Left lung (tissue), 4 donors: ENCODE measurements at regions not wholly inside any gene's neighbourhood (a gene's known extent, or its start where the extent isn't known, plus 50 kb on each side); places are given as distances from the start of the nearest gene placed in this dataset.

ENCODE experiments used
- ATAC-seq: fragments of 200-7000 bp; cut with Tn5 transposase; one replicate; pipeline ENCODE4 v1.9.1; 2020; ENCODE audit warnings: moderate library complexity
- DNase-seq, 4 donors: peaks; one replicate each; pipeline ENCODE4 v3.0.0-alpha.2; 2013 to 2020
- H3K27ac ChIP-seq, 2 donors: fragments of 200-600 bp; sonication (generic) in 1 of 2; one replicate each; pipeline versions ENCODE4 v1.5.0 to v1.8.0; 2020 to 2021
- H3K27me3 ChIP-seq, 2 donors: fragments of 200-600 bp; sonication (generic) in 1 of 2; one replicate each; pipeline versions ENCODE4 v1.5.0 to v1.8.0; 2020 to 2021
- H3K36me3 ChIP-seq, 2 donors: fragments of 200-600 bp; sonication (generic) in 1 of 2; one replicate each; pipeline versions ENCODE4 v1.5.0 to v1.8.0; 2020 to 2021
- H3K4me1 ChIP-seq, 2 donors: fragments of 200-600 bp; one replicate each; pipeline ENCODE4 v1.8.0; 2021
- H3K4me3 ChIP-seq, 2 donors: fragments of 200-600 bp; sonication (generic) in 1 of 2; one replicate each; pipeline versions ENCODE4 v1.5.0 to v1.8.0; 2020 to 2021; ENCODE audit warnings: mild to moderate bottlenecking in 1 of 2
- H3K9me3 ChIP-seq, 2 donors: fragments of 200-600 bp; sonication (generic) in 1 of 2; one replicate each; pipeline versions ENCODE4 v1.5.0 to v1.8.0; 2020 to 2021
- CTCF ChIP-seq, 2 donors: fragments of 200-600 bp; sonication (generic) in 1 of 2; IDR thresholded peaks; one replicate each; pipeline versions ENCODE4 v1.5.0 to v1.8.0; 2021; ENCODE audit warnings: antibody characterized with exemption in 2 of 2
- intact Hi-C, 2 donors: fragments of 100-400 bp; cut with DNase I; formaldehyde crosslinking; loops; one replicate each; pipeline versions ENCODE4 v1.11.2 to v1.14.2; 2022
- donor health status: DM: no; HTN: yes; CAD: no.
- donor health status: DM: no; HTN: no; CAD: no.

DNA sequence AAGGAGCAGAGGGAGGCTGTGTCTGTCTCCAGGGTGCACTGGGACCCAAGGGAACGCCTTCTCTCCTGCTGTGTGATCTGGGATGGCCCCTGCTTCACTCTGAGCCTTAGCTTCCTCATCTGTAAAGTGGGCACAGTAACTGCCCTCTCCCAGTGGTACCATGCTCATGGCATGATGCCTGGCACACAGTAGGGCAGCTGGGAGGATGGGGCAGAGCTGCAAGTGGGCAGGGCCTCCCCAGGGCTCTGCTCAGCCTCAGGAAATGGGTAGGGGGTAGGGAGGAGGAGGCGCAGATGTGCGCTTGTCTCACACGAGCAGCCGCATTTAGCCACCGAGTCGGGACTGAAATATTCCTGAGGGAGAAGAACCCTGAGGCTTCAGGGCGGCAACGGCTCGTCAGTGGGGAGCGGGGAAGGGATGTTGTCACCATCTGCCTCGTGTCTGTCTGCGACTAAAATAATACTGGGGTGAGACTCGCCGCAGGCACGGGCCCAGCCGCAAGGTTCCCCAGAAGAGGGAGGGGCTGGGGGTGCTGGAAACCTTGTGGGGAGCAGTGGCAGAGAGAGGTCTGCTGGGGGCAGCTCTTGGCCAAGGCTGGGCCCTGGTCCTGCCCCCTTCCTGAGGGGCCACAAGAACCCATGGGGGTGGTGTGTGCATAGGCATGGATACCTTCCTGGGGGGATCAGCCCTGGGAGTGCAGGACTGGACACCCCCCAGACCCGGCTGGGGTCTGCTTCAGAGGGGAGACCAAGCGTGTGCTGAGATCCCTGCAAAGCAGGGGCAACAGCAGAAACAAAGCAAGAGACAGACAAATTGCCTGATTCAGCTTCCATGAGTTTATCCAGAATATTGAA lies 55.2 kb upstream of the PSD2 start:
- Histone ChIP-seq H3K27me3 (peaks cover 0 to 3% of the 10 kb centered on the region in 2 donors), H3K4me1 (peaks cover 0 to 1% of the 10 kb centered on the region in 2 donors), H3K9me3 (no peaks in the 10 kb centered on the region), H3K36me3 (no peaks in the 10 kb centered on the region), H3K4me3 (no peak overlapping the region), H3K27ac (no peak overlapping the region)
- TF ChIP-seq CTCF (IDR thresholded peaks at IDR 0.05) = no peak
- DNase-seq (no peak), ATAC-seq (no peak)
- intact Hi-C loops = no loop called here

DNA sequence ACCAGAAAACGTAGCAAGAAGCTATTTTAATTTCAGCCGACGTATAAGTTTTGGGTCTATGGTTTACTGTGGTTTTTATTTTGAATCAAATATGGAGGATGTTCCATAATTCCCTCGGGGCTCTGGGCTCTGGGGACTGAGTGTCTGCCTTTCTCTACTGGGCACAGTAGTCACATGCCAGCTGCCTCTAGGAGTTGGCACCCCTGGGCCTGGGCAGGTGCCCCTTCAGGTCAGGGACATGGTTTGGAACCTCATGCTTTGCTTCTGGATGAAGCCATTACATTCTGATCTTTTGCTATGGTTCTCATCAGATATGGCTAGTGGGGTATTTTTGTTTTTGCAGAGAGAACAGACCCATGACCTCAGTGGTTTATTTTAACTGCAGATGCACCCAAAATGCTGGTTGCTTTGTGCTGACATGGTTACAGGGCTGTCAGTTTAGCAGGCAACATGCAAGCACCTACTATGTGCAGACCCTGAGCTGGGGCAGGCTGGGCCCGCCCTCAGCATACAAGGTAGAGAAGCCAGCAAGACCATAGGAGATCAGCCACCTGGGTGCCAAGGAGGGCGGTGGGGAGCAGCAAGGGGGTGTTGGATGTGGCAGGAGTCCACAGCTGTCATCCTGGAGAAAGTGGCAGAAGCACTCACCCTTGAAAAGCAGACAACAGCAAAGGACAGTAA lies 54.5 kb upstream of the PSD2 start:
- H3K4me1 ChIP-seq = peaks cover 6 to 9% of the 10 kb centered on the region in 2 donors
- peaks cover 6 to 11% of the 10 kb centered on the region in 2 donors for H3K27me3 ChIP-seq
- H3K9me3 ChIP-seq = no peaks in the 10 kb centered on the region
- no peak overlapping the region for H3K4me3 ChIP-seq
- TF ChIP-seq CTCF (IDR thresholded peaks at IDR 0.05) = no peak
- intact Hi-C loops = no loop called here
- ATAC-seq (no peak), DNase-seq (no peak)
- no peaks in the 10 kb centered on the region for H3K36me3 ChIP-seq
- H3K27ac ChIP-seq = no peak overlapping the region

- ATAC-seq = no peak
- TF ChIP-seq CTCF (IDR thresholded peaks at IDR 0.05) = no peak
- no peak for DNase-seq
- intact Hi-C loops = no loop called here
- H3K27ac ChIP-seq = no peak overlapping the region
- H3K9me3 ChIP-seq = no peaks in the 10 kb centered on the region
- H3K4me3 ChIP-seq = no peak overlapping the region
- H3K4me1 ChIP-seq = peaks cover 13 to 16% of the 10 kb centered on the region in 2 donors
- no peaks in the 10 kb centered on the region for H3K36me3 ChIP-seq
- peaks cover 12 to 17% of the 10 kb centered on the region in 2 donors for H3K27me3 ChIP-seq
Measured at GRCh38 chr5:139741823-139742172, 53.8 kb upstream of the PSD2 start.

- DNase-seq (no peak), ATAC-seq (no peak)
- Histone ChIP-seq H3K9me3 (no peaks in the 10 kb centered on the region), H3K4me1 (peaks cover 18 to 21% of the 10 kb centered on the region in 2 donors), H3K27me3 (peaks cover 15 to 23% of the 10 kb centered on the region in 2 donors), H3K4me3 (no peak overlapping the region), H3K27ac (no peak overlapping the region), H3K36me3 (no peaks in the 10 kb centered on the region)
- intact Hi-C loops = no loop called here
- no peak for TF ChIP-seq CTCF (IDR thresholded peaks at IDR 0.05)
Measured at GRCh38 chr5:139742173-139742903, 53.3 kb upstream of the PSD2 start.
